Kidney (tissue), 13 donors: ENCODE measurements at regions not wholly inside any gene's neighbourhood (a gene's known extent, or its start where the extent isn't known, plus 50 kb on each side); places are given as distances from the start of the nearest gene placed in this dataset.

Experiments
- DNase-seq, 5 donors: peaks; one replicate each; pipeline ENCODE4 v3.0.0-alpha.2; 2013 to 2020
- FAIRE-seq: peaks from 2 replicates; lab custom pipeline; 2012; peaks lifted over from hg19 to GRCh38; lab: Jason Lieb, UNC
- H3K27ac ChIP-seq, 2 donors: one replicate each; pipeline ENCODE4 v1.7.0; 2013; ENCODE audit warnings: low read depth in 2 of 2, low read length in 2 of 2, inconsistent platforms in 1 of 2
- H3K27me3 ChIP-seq: one replicate; pipeline ENCODE4 v1.7.1; 2013; ENCODE audit warnings: low read length, inconsistent platforms; ENCODE audit not compliant: control insufficient read depth, insufficient read depth
- H3K36me3 ChIP-seq, 3 donors: one replicate each; pipeline versions ENCODE4 v1.7.0 to v1.7.1; 2013; ENCODE audit warnings: low read length in 3 of 3, control low read depth in 1 of 3, inconsistent platforms in 1 of 3; ENCODE audit not compliant: insufficient read depth in 3 of 3, control insufficient read depth in 2 of 3
- H3K4me1 ChIP-seq, 3 donors: one replicate each; pipeline versions ENCODE4 v1.7.0 to v1.7.1; 2013; ENCODE audit warnings: low read length in 3 of 3, inconsistent platforms in 1 of 3, low read depth in 1 of 3; ENCODE audit not compliant: control insufficient read depth in 2 of 3, insufficient read depth in 2 of 3
- H3K4me3 ChIP-seq, 3 donors: one replicate each; pipeline versions ENCODE4 v1.7.0 to v1.8.1; 2013; ENCODE audit warnings: low read length in 3 of 3, control low read depth in 1 of 3, inconsistent platforms in 1 of 3
- H3K9ac ChIP-seq, 3 donors: one replicate each; pipeline versions ENCODE4 v1.7.0 to v1.7.1; 2013; ENCODE audit warnings: low read length in 3 of 3, control low read depth in 1 of 3, inconsistent platforms in 1 of 3
- H3K9me3 ChIP-seq, 3 donors: one replicate each; pipeline versions ENCODE4 v1.7.0 to v1.7.1; 2013; ENCODE audit warnings: low read length in 3 of 3, control low read depth in 1 of 3, inconsistent platforms in 1 of 3; ENCODE audit not compliant: control insufficient read depth in 2 of 3, insufficient read depth in 1 of 3
- intact Hi-C: fragments of 100-400 bp; cut with DNase I; formaldehyde crosslinking; loops from one replicate; pipeline ENCODE4 v1.11.1; 2022
- TF ChIP-seq, protein P1 (sequence below): IDR thresholded peaks from 3 replicates; pipeline ENCODE4 v1.5.1; 2012; ENCODE audit warnings: mild to moderate bottlenecking, moderate library complexity, borderline replicate concordance; ENCODE audit not compliant: insufficient read depth; ENCODE audit errors: extremely low read depth
- donor health status: control.
- donor health status: control.
- donor health status: control.
- donor health status: control.
- donor health status: control.
- donor health status: DM: yes; HTN: yes; CAD: no.
- donor health status: Normal renal cell carcinoma (clear cell type).

DNA sequence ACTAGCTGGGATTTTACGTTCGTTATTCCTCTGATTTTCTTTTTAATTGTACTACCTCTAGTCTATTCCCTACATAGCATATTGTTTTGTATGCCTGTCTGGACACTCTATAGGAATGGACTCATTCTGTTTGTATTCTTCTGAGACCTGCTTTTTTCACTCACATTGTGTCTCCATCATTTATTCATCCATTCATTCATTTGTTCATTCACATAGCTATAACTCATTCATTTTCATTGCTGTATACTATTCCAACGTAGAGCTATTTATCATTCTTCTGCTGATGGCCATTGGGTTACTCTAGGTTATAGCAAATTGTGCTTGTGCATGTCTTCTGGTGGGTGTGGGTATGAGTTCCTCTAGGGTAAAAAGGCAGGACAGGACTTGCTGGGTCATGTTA lies 74.0 kb upstream of the SLC6A6 start:
- intact Hi-C loops = no loop called here
- H3K4me3 ChIP-seq = no peak overlapping the region
- no peaks in the 10 kb centered on the region for H3K27me3 ChIP-seq
- H3K9me3 ChIP-seq = no peaks in the 10 kb centered on the region
- no peak overlapping the region for H3K27ac ChIP-seq
- no peak for DNase-seq
- no peaks in the 10 kb centered on the region for H3K4me1 ChIP-seq
- no peaks in the 10 kb centered on the region for H3K36me3 ChIP-seq
- H3K9ac ChIP-seq = no peak overlapping the region
- FAIRE-seq = no peak
- TF ChIP-seq, protein P1, sequence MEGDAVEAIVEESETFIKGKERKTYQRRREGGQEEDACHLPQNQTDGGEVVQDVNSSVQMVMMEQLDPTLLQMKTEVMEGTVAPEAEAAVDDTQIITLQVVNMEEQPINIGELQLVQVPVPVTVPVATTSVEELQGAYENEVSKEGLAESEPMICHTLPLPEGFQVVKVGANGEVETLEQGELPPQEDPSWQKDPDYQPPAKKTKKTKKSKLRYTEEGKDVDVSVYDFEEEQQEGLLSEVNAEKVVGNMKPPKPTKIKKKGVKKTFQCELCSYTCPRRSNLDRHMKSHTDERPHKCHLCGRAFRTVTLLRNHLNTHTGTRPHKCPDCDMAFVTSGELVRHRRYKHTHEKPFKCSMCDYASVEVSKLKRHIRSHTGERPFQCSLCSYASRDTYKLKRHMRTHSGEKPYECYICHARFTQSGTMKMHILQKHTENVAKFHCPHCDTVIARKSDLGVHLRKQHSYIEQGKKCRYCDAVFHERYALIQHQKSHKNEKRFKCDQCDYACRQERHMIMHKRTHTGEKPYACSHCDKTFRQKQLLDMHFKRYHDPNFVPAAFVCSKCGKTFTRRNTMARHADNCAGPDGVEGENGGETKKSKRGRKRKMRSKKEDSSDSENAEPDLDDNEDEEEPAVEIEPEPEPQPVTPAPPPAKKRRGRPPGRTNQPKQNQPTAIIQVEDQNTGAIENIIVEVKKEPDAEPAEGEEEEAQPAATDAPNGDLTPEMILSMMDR = no peak

DNA sequence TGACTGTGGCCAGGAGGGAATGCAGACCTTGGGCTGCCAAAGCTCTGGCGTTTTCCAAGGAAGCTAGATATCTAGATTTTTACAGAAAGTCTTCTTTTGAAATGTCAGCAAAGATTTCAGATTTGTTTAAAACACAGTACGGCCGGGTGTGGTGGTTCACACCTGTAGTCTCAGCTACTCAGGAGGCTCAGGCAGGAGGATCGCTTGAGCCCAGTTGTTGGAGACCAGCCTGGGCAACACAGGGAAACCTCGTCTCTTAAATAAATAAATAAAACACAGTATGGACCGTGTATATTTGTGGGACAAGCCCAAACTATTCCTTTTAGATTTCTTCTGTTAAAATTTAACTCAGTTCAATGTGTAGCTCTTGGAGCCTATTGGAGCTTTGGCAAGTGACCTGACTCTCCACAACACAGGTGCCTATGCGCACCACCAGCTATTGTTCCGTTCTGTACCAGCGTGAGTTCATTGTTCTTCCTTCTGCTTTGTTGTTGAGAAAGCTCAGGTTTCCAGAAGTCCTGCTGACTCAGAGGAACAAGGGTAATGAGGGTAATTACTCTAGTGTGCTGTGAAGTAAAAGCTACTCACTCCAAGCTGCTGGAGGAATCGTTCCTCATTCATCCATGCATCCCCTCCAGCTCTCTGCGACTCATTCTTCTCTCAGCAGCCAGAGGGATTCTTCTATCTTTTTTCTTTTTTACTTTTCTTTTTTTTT lies 73.1 kb upstream of the SLC6A6 start:
- TF ChIP-seq, protein P1 = no peak
- intact Hi-C loops = no loop called here
- Histone ChIP-seq H3K27ac (no peak overlapping the region), H3K9me3 (no peaks in the 10 kb centered on the region), H3K27me3 (no peaks in the 10 kb centered on the region), H3K36me3 (no peaks in the 10 kb centered on the region), H3K4me3 (no peak overlapping the region), H3K9ac (no peak overlapping the region), H3K4me1 (no peaks in the 10 kb centered on the region)
- DNase-seq (peak in 3 of 5 donors; percentile 36 to 78 (median 76)), FAIRE-seq (no peak)

DNA sequence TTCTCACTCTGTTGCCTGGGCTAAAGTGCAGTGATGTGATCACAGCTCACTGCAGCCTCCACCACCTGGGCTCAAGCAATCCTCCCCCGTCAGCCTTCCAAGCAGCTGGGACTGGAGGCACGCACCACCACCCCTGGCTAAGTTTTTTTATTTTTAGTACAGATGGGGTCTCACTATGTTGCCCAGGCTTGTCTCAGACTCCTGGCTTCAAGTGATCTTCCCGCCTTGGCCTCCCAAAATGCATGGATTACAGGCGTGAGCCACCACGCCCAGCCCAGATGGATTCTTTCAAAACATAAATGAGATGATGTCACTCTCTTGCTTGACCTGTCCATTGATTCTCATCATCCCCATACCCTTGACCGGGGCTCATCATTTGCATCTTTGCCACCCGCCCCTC lies 72.6 kb upstream of the SLC6A6 start:
- TF ChIP-seq, protein P1 = no peak
- no peak overlapping the region for H3K9ac ChIP-seq
- no peak overlapping the region for H3K27ac ChIP-seq
- no peaks in the 10 kb centered on the region for H3K9me3 ChIP-seq
- H3K4me1 ChIP-seq = no peaks in the 10 kb centered on the region
- H3K36me3 ChIP-seq = no peaks in the 10 kb centered on the region
- no peak overlapping the region for H3K4me3 ChIP-seq
- FAIRE-seq = no peak
- intact Hi-C loops = no loop called here
- no peaks in the 10 kb centered on the region for H3K27me3 ChIP-seq
- no peak for DNase-seq

DNA sequence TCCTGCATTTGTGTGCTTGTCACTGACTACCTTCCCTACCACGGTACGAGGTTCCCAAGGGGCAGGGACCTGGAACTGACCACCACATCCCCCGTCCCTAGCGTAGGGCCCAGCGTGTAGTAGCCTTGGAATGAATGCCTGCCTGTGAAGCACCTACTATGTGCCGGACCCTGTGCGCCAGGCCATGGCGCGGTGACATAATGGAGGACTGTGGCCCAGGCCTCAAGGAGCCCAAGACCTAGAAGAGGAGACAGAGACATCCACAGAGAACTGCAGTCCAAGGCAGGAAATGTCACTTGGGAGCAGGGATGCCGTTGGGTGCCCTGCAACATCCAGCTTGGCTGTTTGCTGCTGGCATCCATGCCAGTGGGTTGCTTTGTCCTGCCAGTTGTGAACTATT lies 71.9 kb upstream of the SLC6A6 start:
- Histone ChIP-seq H3K9ac (no peak overlapping the region), H3K4me1 (no peaks in the 10 kb centered on the region), H3K36me3 (no peaks in the 10 kb centered on the region), H3K9me3 (no peaks in the 10 kb centered on the region), H3K4me3 (no peak overlapping the region), H3K27ac (no peak overlapping the region), H3K27me3 (no peaks in the 10 kb centered on the region)
- intact Hi-C loops = no loop called here
- FAIRE-seq (no peak), DNase-seq (no peak)
- TF ChIP-seq, protein P1 = no peak
